ENCODE measurements at regions not wholly inside any gene's neighbourhood (a gene's known extent, or its start where the extent isn't known, plus 50 kb on each side); places are given as distances from the start of the nearest gene placed in this dataset.
A peak's percentile ranks its signal among the peaks of the same experiment; 100 is the strongest.

GRCh38 chr13:80235967-80236302 lies 105.0 kb downstream of the SPRY2 start:
- no peak for DNase-seq (ENCODE audit: low spot score)
- no peaks in the 10 kb centered on the region for H3K9me3 Mint-ChIP-seq (ENCODE audit: unreplicated experiment)
- peaks cover 3% of the 10 kb centered on the region for H3K4me1 Mint-ChIP-seq (ENCODE audit: unreplicated experiment)
- H3K27me3 Mint-ChIP-seq (ENCODE audit: unreplicated experiment), result no peaks in the 10 kb centered on the region
- no peak for TF ChIP-seq CTCF (IDR thresholded peaks at IDR 0.05; ENCODE audit: unreplicated experiment)
- no peak overlapping the region for H3K27ac Mint-ChIP-seq (ENCODE audit: unreplicated experiment)
- no peaks in the 10 kb centered on the region for H3K36me3 Mint-ChIP-seq (ENCODE audit: low read depth, unreplicated experiment)
- no peak overlapping the region for H3K4me3 Mint-ChIP-seq (ENCODE audit: unreplicated experiment)

GRCh38 chr13:80235166-80235966 lies 105.6 kb downstream of the SPRY2 start:
- peak overlapping the region; percentile 37 for H3K27ac Mint-ChIP-seq (ENCODE audit: unreplicated experiment)
- DNase-seq (ENCODE audit: low spot score), result no peak
- no peak overlapping the region for H3K4me3 Mint-ChIP-seq (ENCODE audit: unreplicated experiment)
- H3K36me3 Mint-ChIP-seq (ENCODE audit: low read depth, unreplicated experiment), result no peaks in the 10 kb centered on the region
- TF ChIP-seq CTCF (IDR thresholded peaks at IDR 0.05; ENCODE audit: unreplicated experiment), result no peak
- H3K27me3 Mint-ChIP-seq (ENCODE audit: unreplicated experiment), result no peaks in the 10 kb centered on the region
- peaks cover 3% of the 10 kb centered on the region for H3K4me1 Mint-ChIP-seq (ENCODE audit: unreplicated experiment)
- no peaks in the 10 kb centered on the region for H3K9me3 Mint-ChIP-seq (ENCODE audit: unreplicated experiment)

GRCh38 chr13:80227645-80228044 lies 113.3 kb downstream of the SPRY2 start:
- H3K27ac Mint-ChIP-seq (ENCODE audit: unreplicated experiment), result no peak overlapping the region
- DNase-seq (ENCODE audit: low spot score), result no peak

GRCh38 chr13:80226645-80227044 lies 114.3 kb downstream of the SPRY2 start:
- no peak for DNase-seq (ENCODE audit: low spot score)
- no peaks in the 10 kb centered on the region for H3K9me3 Mint-ChIP-seq (ENCODE audit: unreplicated experiment)
- no peak overlapping the region for H3K4me3 Mint-ChIP-seq (ENCODE audit: unreplicated experiment)
- no peaks in the 10 kb centered on the region for H3K4me1 Mint-ChIP-seq (ENCODE audit: unreplicated experiment)
- no peak for TF ChIP-seq CTCF (IDR thresholded peaks at IDR 0.05; ENCODE audit: unreplicated experiment)
- no peaks in the 10 kb centered on the region for H3K27me3 Mint-ChIP-seq (ENCODE audit: unreplicated experiment)
- H3K27ac Mint-ChIP-seq (ENCODE audit: unreplicated experiment), result no peak overlapping the region
- H3K36me3 Mint-ChIP-seq (ENCODE audit: low read depth, unreplicated experiment), result no peaks in the 10 kb centered on the region

More at GRCh38 chr13:80227645-80228044, 113.3 kb downstream of the SPRY2 start:
- no peak overlapping the region for H3K4me3 Mint-ChIP-seq (ENCODE audit: unreplicated experiment)
- TF ChIP-seq CTCF (IDR thresholded peaks at IDR 0.05; ENCODE audit: unreplicated experiment), result no peak
- no peaks in the 10 kb centered on the region for H3K27me3 Mint-ChIP-seq (ENCODE audit: unreplicated experiment)
- no peaks in the 10 kb centered on the region for H3K4me1 Mint-ChIP-seq (ENCODE audit: unreplicated experiment)
- H3K9me3 Mint-ChIP-seq (ENCODE audit: unreplicated experiment), result no peaks in the 10 kb centered on the region
- H3K36me3 Mint-ChIP-seq (ENCODE audit: low read depth, unreplicated experiment), result no peaks in the 10 kb centered on the region

GRCh38 chr13:80224468-80224867 lies 116.5 kb downstream of the SPRY2 start:
- TF ChIP-seq CTCF (IDR thresholded peaks at IDR 0.05; ENCODE audit: unreplicated experiment), result no peak
- DNase-seq (ENCODE audit: low spot score), result no peak
- Mint-ChIP-seq H3K4me3 (ENCODE audit: unreplicated experiment) (no peak overlapping the region), H3K9me3 (ENCODE audit: unreplicated experiment) (no peaks in the 10 kb centered on the region), H3K27me3 (ENCODE audit: unreplicated experiment) (no peaks in the 10 kb centered on the region), H3K36me3 (ENCODE audit: low read depth, unreplicated experiment) (no peaks in the 10 kb centered on the region), H3K27ac (ENCODE audit: unreplicated experiment) (no peak overlapping the region), H3K4me1 (ENCODE audit: unreplicated experiment) (no peaks in the 10 kb centered on the region)

Data from endothelial cell (in vitro differentiated cells).